LNCaP clone FGC (cell line): ENCODE measurements at regions not wholly inside any gene's neighbourhood (a gene's known extent, or its start where the extent isn't known, plus 50 kb on each side); places are given as distances from the start of the nearest gene placed in this dataset.

Experiments
- DNase-seq: peaks from one replicate; pipeline ENCODE4 v3.0.0-alpha.2; 2011; ENCODE audit warnings: low read depth
- H3K4me3 ChIP-seq: 2 replicates; pipeline ENCODE4 v1.5.1; 2011; ENCODE audit warnings: mild to moderate bottlenecking, low read depth, low read length, control low read depth
- CTCF ChIP-seq: IDR thresholded peaks from 2 replicates; pipeline ENCODE4 v1.5.1; 2012; ENCODE audit warnings: mild to moderate bottlenecking; ENCODE audit not compliant: control insufficient read depth, insufficient read depth; ENCODE audit errors: extremely low read depth

GRCh38 chr6:168255283-168255881 lies 64.2 kb downstream of the DACT2 start:
- no peak for DNase-seq
- no peak for TF ChIP-seq CTCF
- no peak overlapping the region for H3K4me3 ChIP-seq

DNA sequence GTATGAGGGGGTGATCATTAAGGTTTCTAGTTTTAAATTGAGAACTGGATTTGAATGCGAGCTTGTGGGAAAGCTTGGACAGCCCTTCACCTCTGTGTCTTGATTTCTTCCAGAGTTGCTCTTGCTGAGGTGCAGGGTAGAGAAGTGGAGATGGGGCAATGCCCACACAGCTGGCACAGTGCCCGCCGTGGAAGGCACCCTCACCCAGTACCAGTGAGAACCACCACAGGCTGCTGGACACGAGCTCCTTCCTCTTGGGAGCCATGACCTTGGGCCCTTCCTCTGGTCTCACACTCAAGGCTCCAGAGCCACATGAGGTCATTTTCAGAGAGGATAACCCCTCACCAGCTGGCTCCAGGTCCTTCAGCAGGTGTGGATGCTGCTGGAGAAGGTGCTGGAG lies 67.3 kb downstream of the DACT2 start:
- no peak overlapping the region for H3K4me3 ChIP-seq
- DNase-seq: no peak
- TF ChIP-seq CTCF: no peak

DNA sequence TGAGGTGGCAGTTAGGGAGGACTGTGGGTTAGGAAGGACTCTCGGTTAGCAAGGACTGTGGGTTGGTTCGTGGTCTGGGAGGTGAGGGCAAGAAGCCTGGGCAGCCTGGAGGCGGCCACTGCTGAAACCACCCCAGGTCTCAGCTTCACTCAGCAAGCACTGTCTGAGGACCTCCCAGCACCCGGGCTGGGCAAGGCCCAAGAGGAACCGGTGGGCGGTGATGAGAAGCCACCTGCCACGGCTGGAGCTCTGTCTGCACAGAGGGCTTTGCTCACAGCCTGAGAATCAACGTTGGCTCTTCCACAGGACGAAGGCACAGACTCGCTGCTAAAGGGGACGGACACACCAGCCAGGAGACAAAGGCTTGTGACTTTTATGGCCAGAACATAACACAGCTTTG lies 69.3 kb downstream of the DACT2 start:
- H3K4me3 ChIP-seq: no peak overlapping the region
- DNase-seq: no peak
- no peak for TF ChIP-seq CTCF

DNA sequence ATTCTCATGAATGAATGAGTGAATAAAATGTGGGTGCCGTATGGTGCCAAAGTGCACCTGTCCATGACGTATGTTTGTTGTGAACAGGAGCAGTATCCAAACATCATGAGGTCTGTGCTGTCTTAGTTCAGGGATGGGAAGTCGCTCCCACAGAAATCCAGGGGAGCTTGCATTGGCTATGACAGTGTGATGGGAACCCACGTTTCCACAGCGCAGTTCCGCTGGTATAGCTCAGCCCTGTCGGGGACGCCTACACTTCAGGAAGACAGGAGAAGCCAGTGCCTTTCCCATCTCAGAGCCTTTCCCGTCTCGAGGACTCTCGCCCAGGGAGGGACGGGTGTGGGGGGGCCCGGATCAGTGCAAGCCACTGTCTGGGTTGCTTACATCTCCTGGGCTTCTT lies 69.8 kb downstream of the DACT2 start:
- DNase-seq: no peak
- TF ChIP-seq CTCF: no peak
- no peak overlapping the region for H3K4me3 ChIP-seq

DNA sequence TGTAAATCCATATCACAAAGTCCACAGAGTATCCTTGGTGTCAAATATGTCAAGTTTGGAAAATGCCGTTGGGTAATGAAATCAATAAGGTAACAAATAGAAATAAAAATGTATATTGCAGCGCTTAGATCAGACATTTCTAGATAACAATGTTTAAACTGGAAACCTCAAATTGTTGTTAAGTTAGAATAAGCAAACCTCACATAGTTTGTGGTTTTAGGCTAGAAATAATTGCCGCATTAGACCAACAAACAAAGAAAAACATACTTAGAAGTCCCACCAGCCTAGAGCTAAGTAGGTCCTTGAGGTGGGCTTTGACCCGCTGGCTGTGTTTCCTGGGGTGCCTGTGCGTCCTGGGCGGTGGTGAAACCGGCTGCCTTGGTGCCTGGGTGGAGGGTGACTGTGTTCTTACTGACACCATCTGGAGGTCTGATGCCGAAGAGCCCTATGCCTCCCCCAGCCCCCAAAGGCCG lies 71.4 kb downstream of the DACT2 start:
- H3K4me3 ChIP-seq: no peak overlapping the region
- no peak for DNase-seq
- TF ChIP-seq CTCF: no peak

DNA sequence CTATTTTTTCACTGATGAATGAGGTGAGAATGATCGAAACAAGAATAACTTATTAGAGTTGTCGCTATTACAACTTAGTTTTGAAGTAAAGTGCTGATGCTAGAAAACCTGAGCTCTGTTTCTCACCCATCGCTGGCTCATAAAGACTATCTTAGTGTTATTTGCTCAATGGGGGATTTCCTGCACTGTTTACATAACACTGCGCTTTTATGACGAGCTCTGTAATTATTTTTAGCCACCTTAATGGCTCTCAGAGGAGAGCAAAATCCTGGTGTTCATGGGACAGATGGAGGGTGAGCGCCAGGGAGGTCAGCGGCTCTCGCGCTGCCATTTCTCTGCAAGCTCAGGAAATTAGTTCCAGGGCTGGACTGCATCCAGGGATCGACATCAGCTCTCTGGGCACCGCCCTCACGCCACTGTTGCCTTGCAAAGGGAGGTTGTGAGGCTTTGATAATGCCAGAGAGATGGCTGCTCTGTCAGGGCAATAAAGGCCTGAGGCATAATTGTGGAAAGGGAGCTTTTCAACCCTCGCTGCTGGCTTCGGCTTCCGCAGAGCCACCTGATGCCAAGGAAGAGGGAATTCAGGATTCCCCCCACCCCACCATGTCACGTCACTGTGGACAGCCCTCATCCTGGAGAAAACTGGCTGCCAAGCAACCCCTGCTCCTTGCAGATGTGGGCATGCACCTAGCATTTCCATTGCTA lies 72.0 kb downstream of the DACT2 start:
- no peak overlapping the region for H3K4me3 ChIP-seq
- no peak for TF ChIP-seq CTCF
- DNase-seq: peak; percentile 21

GRCh38 chr6:168244961-168245551 lies 74.5 kb downstream of the DACT2 start:
- no peak for TF ChIP-seq CTCF
- H3K4me3 ChIP-seq: no peak overlapping the region
- DNase-seq: no peak
